GM12878 (cell line): ENCODE measurements at regions not wholly inside any gene's neighbourhood (a gene's known extent, or its start where the extent isn't known, plus 50 kb on each side); places are given as distances from the start of the nearest gene placed in this dataset.

ENCODE experiments used
- ATAC-seq: fragments of 200-7000 bp; cut with Tn5 transposase; 3 replicates; pipeline ENCODE4 v1.9.1; 2020; ENCODE audit warnings: mild to moderate bottlenecking, moderate library complexity
- BruUV-seq: library from RNA; stranded (reverse); fragments of 400-500 nt; replicated peaks from 2 replicates; lab custom pipeline; 2021; lab: Mats Ljungman, UMichigan
- CTCF ChIA-PET: fragments of 300-600 bp; sonication (Branson Sonifier 250); formaldehyde crosslinking; extraction: SDS; loops from one replicate; lab custom pipeline; 2021; ENCODE audit warnings: inconsistent platforms; lab: Yijun Ruan, JAX
- POLR2A ChIA-PET: fragments of 350-600 bp; formaldehyde crosslinking; extraction: SDS; loops from one replicate; lab custom pipeline; 2021; ENCODE audit warnings: inconsistent platforms; lab: Charles Lee
- RAD21 ChIA-PET: fragments of 300-600 bp; sonication (Branson Sonifier 250); formaldehyde crosslinking; loops from one replicate; lab custom pipeline; 2023; ENCODE audit warnings: antibody characterized with exemption; ENCODE audit not compliant: unreplicated experiment; lab: Charles Lee
- SMC1A ChIA-PET: fragments of 300-600 bp; sonication (Branson Sonifier 250); formaldehyde crosslinking; loops from one replicate; lab custom pipeline; 2023; ENCODE audit not compliant: unreplicated experiment, uncharacterized antibody; lab: Charles Lee
- DNase-seq: peaks from one replicate; pipeline ENCODE4 v3.0.0-alpha.2; 2011; ENCODE audit warnings: low read depth, low spot score
- FAIRE-seq: peaks from 3 replicates; lab custom pipeline; 2011; peaks lifted over from hg19 to GRCh38; lab: Jason Lieb, UNC
- H2AFZ ChIP-seq: 2 replicates; pipeline ENCODE4 v1.6.0; 2011; ENCODE audit warnings: low read depth, low read length, control low read depth; ENCODE audit not compliant: control insufficient read depth
- H3K27ac ChIP-seq: 2 replicates; pipeline ENCODE4 v1.5.1; 2011; ENCODE audit warnings: control low read depth; ENCODE audit not compliant: control insufficient read depth, insufficient read depth
- H3K27me3 ChIP-seq, 2 experiments: replicated peaks in 1 of 2; 2 replicates each; pipeline versions ENCODE4 v1.6.0 to v1.6.1; 2011; ENCODE audit warnings: low read length in 1 of 2; ENCODE audit not compliant: control insufficient read depth in 2 of 2, insufficient read depth in 2 of 2
- H3K36me3 ChIP-seq, 2 experiments: 2 replicates each; pipeline ENCODE4 v1.5.1; 2011; ENCODE audit warnings: low read length in 1 of 2; ENCODE audit not compliant: control insufficient read depth in 2 of 2, insufficient read depth in 2 of 2
- H3K4me1 ChIP-seq: 2 replicates; pipeline ENCODE4 v1.6.1; 2011; ENCODE audit warnings: mild to moderate bottlenecking, low read length, moderate library complexity, mixed read lengths; ENCODE audit not compliant: control insufficient read depth, insufficient read depth
- H3K4me2 ChIP-seq: 2 replicates; pipeline ENCODE4 v1.6.0; 2011; ENCODE audit warnings: control low read depth; ENCODE audit not compliant: control insufficient read depth, insufficient read depth
- H3K4me3 ChIP-seq: fragments of 200-600 bp; sonication (generic); 2 replicates; pipeline ENCODE4 v1.5.1; 2016
- H3K79me2 ChIP-seq: 2 replicates; pipeline ENCODE4 v1.6.0; 2011; ENCODE audit warnings: low read length; ENCODE audit not compliant: control insufficient read depth, insufficient read depth
- H3K9ac ChIP-seq: 2 replicates; pipeline ENCODE4 v1.8.0; 2011; ENCODE audit warnings: low read length, control low read depth, mixed read lengths; ENCODE audit not compliant: control insufficient read depth, insufficient read depth
- H3K9me3 ChIP-seq: replicated peaks from 3 replicates; pipeline ENCODE4 v1.5.1; 2011; ENCODE audit warnings: mild to moderate bottlenecking, low read length; ENCODE audit not compliant: control insufficient read depth, insufficient read depth
- H4K20me1 ChIP-seq: 2 replicates; pipeline ENCODE4 v1.6.0; 2011; ENCODE audit not compliant: control insufficient read depth, insufficient read depth
- ASH2L ChIP-seq: fragments of 300-600, 200-600 bp; sonication (generic); IDR thresholded peaks from 2 replicates; pipeline ENCODE4 v1.6.1; 2017; ENCODE audit warnings: low read depth, mild to moderate bottlenecking, borderline replicate concordance
- BCL3 ChIP-seq: IDR thresholded peaks from 2 replicates; pipeline ENCODE4 v1.6.1; 2011; ENCODE audit warnings: borderline replicate concordance, low read depth, mild to moderate bottlenecking, moderate library complexity, low read length; ENCODE audit not compliant: insufficient read depth, poor library complexity, severe bottlenecking
- FOS ChIP-seq: IDR thresholded peaks from 3 replicates; pipeline ENCODE4 v1.6.1; 2011; ENCODE audit warnings: borderline replicate concordance; ENCODE audit not compliant: insufficient read length; ENCODE audit errors: extremely low read depth
- GABPA ChIP-seq: IDR thresholded peaks from 2 replicates; pipeline ENCODE4 v1.6.1; 2014; ENCODE audit warnings: antibody characterized with exemption, low read depth, mild to moderate bottlenecking, inconsistent platforms
- HSF1 ChIP-seq: fragments of 150-350 bp; IDR thresholded peaks from 2 replicates; pipeline ENCODE4 v1.6.1; 2014; ENCODE audit warnings: mild to moderate bottlenecking, low read depth, low read length
- KAT2A ChIP-seq: conservative IDR thresholded peaks from 2 replicates; pipeline ENCODE4 v1.6.1; 2011; ENCODE audit warnings: low read depth, low read length; ENCODE audit not compliant: control insufficient read depth
- LARP7 ChIP-seq: fragments of 450-650 bp; IDR thresholded peaks from 2 replicates; pipeline ENCODE4 v1.6.1; 2017; ENCODE audit warnings: mild to moderate bottlenecking
- MTA2 ChIP-seq: fragments of 450-650 bp; IDR thresholded peaks from 2 replicates; pipeline ENCODE4 v1.6.1; 2016; ENCODE audit warnings: low read depth, mild to moderate bottlenecking, moderate library complexity
- NRF1 ChIP-seq: conservative IDR thresholded peaks from 2 replicates; pipeline ENCODE4 v1.6.1; 2011; ENCODE audit warnings: mild to moderate bottlenecking, low read depth, low read length, improper control_type of control experiment
- RAD51 ChIP-seq: fragments of 450-650 bp; IDR thresholded peaks from 2 replicates; pipeline ENCODE4 v1.6.1; 2016; ENCODE audit warnings: moderate library complexity, mild to moderate bottlenecking, inconsistent platforms
- RELA ChIP-seq: fragments of 450-650 bp; IDR thresholded peaks from 2 replicates; pipeline ENCODE4 v1.8.0; 2014; ENCODE audit warnings: borderline replicate concordance; ENCODE audit not compliant: partially characterized antibody
- SP1 ChIP-seq: IDR thresholded peaks from one replicate; pipeline ENCODE4 v1.6.1; 2011; ENCODE audit warnings: low read depth, low read length
- TCF12 ChIP-seq: IDR thresholded peaks from 2 replicates; pipeline ENCODE4 v1.6.1; 2011; ENCODE audit warnings: low read depth, mild to moderate bottlenecking, low read length
- ZNF384 ChIP-seq: IDR thresholded peaks from 2 replicates; pipeline ENCODE4 v1.6.1; 2012; ENCODE audit warnings: low read depth, mild to moderate bottlenecking, low read length, improper control_type of control experiment, borderline replicate concordance
- WGBS: methylation state at CpG from one replicate; pipeline ENCODE4 v1.1.6; 2016; ENCODE audit warnings: low lambda C conversion rate; ENCODE audit not compliant: insufficient replicate concordance, insufficient coverage; ENCODE audit errors: missing lambda C conversion rate; 5-methylcytosine and 5-hydroxymethylcytosine counted together
- in situ Hi-C: fragments of 300-500 bp; cut with MboI; formaldehyde crosslinking; loops from 9 replicates; pipeline ENCODE4 v1.14.3; 2018; ENCODE audit warnings: mixed read lengths
- intact Hi-C: fragments of 100-400 bp; cut with micrococcal nuclease; formaldehyde crosslinking; loops from one replicate; pipeline ENCODE4 v1.14.2; 2022; ENCODE audit not compliant: unreplicated experiment

- RAD21 ChIA-PET = no interaction called here
- BruUV-seq = no TSS peak
- no peaks in the 10 kb centered on the region; a peak in 2 of 4 replicates for H3K27me3 ChIP-seq
- SMC1A ChIA-PET = interaction anchor here (1.2 kb wide), 1 partner anchor 108 kb away, joined by 3 read pairs; no protein-coding TSS in a partner anchor
- H3K4me3 ChIP-seq = no peak overlapping the region
- FAIRE-seq (no peak), ATAC-seq (no peak), DNase-seq (no peak)
- CTCF ChIA-PET = interaction anchor here (0.9 kb wide), 1 partner anchor 18 kb away, joined by 3 read pairs; no protein-coding TSS in a partner anchor
- WGBS = 21% methylated on average over 2 of the region's 2 CpGs
- in situ Hi-C loops = no loop called here
- H4K20me1 ChIP-seq = no peaks in the 10 kb centered on the region; the same call in 1 of the 2 replicates
- no peak overlapping the region for H3K4me2 ChIP-seq
- no peak overlapping the region for H3K27ac ChIP-seq
- no peak overlapping the region for H3K9ac ChIP-seq
- H3K9me3 ChIP-seq = no peaks in the 10 kb centered on the region
- H2AFZ ChIP-seq = no peak overlapping the region
- no peak for TF ChIP-seq RELA
- no peak for TF ChIP-seq BCL3
- TF ChIP-seq MTA2 = no peak
- no peak for TF ChIP-seq GABPA
- no peak for TF ChIP-seq KAT2A
- no peak for TF ChIP-seq ZNF384
- no peak for TF ChIP-seq ASH2L
- no peak for TF ChIP-seq LARP7
- no peak for TF ChIP-seq RAD51
- TF ChIP-seq FOS = no peak
- TF ChIP-seq NRF1 = no peak
- TF ChIP-seq TCF12 = no peak
- TF ChIP-seq HSF1 = no peak
- TF ChIP-seq SP1 = no peak
- no peaks in the 10 kb centered on the region for H3K79me2 ChIP-seq
- POLR2A ChIA-PET = no interaction called here
- intact Hi-C loops = no loop called here
- H3K36me3 ChIP-seq = no peaks in the 10 kb centered on the region
- H3K4me1 ChIP-seq = peaks cover 3% of the 10 kb centered on the region; the same call in 1 of the 2 replicates
These were observed 230.8 kb upstream of the GHITM start for GRCh38 chr10:83908506-83908905.
